B cell (primary cell): ENCODE measurements at regions not wholly inside any gene's neighbourhood (a gene's known extent, or its start where the extent isn't known, plus 50 kb on each side); places are given as distances from the start of the nearest gene placed in this dataset.

Experiments
- EZH2 ChIP-seq: IDR thresholded peaks from 2 replicates; pipeline ENCODE4 v1.6.1; 2012; ENCODE audit warnings: borderline replicate concordance, low read depth, mild to moderate bottlenecking, moderate library complexity, low read length; ENCODE audit not compliant: insufficient read depth, poor library complexity, severe bottlenecking
- TF ChIP-seq, protein P1 (sequence below): fragments of 200-600 bp; IDR thresholded peaks from one replicate; pipeline ENCODE4 v1.8.0; 2022; ENCODE audit warnings: antibody characterized with exemption, mild to moderate bottlenecking

- TF ChIP-seq, protein P1, sequence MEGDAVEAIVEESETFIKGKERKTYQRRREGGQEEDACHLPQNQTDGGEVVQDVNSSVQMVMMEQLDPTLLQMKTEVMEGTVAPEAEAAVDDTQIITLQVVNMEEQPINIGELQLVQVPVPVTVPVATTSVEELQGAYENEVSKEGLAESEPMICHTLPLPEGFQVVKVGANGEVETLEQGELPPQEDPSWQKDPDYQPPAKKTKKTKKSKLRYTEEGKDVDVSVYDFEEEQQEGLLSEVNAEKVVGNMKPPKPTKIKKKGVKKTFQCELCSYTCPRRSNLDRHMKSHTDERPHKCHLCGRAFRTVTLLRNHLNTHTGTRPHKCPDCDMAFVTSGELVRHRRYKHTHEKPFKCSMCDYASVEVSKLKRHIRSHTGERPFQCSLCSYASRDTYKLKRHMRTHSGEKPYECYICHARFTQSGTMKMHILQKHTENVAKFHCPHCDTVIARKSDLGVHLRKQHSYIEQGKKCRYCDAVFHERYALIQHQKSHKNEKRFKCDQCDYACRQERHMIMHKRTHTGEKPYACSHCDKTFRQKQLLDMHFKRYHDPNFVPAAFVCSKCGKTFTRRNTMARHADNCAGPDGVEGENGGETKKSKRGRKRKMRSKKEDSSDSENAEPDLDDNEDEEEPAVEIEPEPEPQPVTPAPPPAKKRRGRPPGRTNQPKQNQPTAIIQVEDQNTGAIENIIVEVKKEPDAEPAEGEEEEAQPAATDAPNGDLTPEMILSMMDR, result no peak
- no peak for TF ChIP-seq EZH2
Measured at GRCh38 chr2:88859461-88859860, 168.0 kb downstream of the RPIA start.
